ENCODE measurements at regions not wholly inside any gene's neighbourhood (a gene's known extent, or its start where the extent isn't known, plus 50 kb on each side); places are given as distances from the start of the nearest gene placed in this dataset.

- TF ChIP-seq CTCF (IDR thresholded peaks at IDR 0.05) (peak; percentile 42), EZH2 (IDR thresholded peaks at IDR 0.05) (no peak), EZH2phosphoT487 (IDR thresholded peaks at IDR 0.05) (no peak)
Measured at GRCh38 chr5:148729182-148729581, 74.9 kb upstream of the HTR4 start.
